HG02885 (cell line): ENCODE measurements at regions not wholly inside any gene's neighbourhood (a gene's known extent, or its start where the extent isn't known, plus 50 kb on each side); places are given as distances from the start of the nearest gene placed in this dataset.
A peak's percentile ranks its signal among the peaks of the same experiment; 100 is the strongest.

ENCODE experiments used
- ATAC-seq: cut with Tn5 transposase; IDR thresholded peaks from one replicate; pipeline ENCODE4 v1.9.1; 2021; ENCODE audit warnings: mild to moderate bottlenecking; ENCODE audit not compliant: unreplicated experiment, poor library complexity

GRCh38 chr13:24041651-24042225, 118.8 kb upstream of the SPATA13 start:
- ATAC-seq, result no peak

- ATAC-seq, result no peak
These were observed 117.6 kb upstream of the SPATA13 start for GRCh38 chr13:24042710-24043440.

- no peak for ATAC-seq
These were observed 116.8 kb upstream of the SPATA13 start for GRCh38 chr13:24043590-24044350.

GRCh38 chr13:24045597-24045996, 114.9 kb upstream of the SPATA13 start:
- no peak for ATAC-seq

- no peak for ATAC-seq
These were observed 110.2 kb upstream of the SPATA13 start for GRCh38 chr13:24050292-24050711.

GRCh38 chr13:24050796-24051715, 109.5 kb upstream of the SPATA13 start:
- no peak for ATAC-seq

GRCh38 chr13:24052547-24053518, 107.7 kb upstream of the SPATA13 start:
- no peak for ATAC-seq

- ATAC-seq, result peak; percentile 92
These were observed 106.8 kb upstream of the SPATA13 start for GRCh38 chr13:24053519-24054251.

GRCh38 chr13:24056616-24057137, 103.8 kb upstream of the SPATA13 start:
- no peak for ATAC-seq

- ATAC-seq, result no peak
These were observed 99.5 kb upstream of the SPATA13 start for GRCh38 chr13:24060993-24061392.

- no peak for ATAC-seq
These were observed 97.1 kb upstream of the SPATA13 start for GRCh38 chr13:24063281-24063877.

- no peak for ATAC-seq
These were observed 96.1 kb upstream of the SPATA13 start for GRCh38 chr13:24064371-24064770.

GRCh38 chr13:24065176-24065575, 95.3 kb upstream of the SPATA13 start:
- no peak for ATAC-seq

- ATAC-seq, result no peak
These were observed 93.9 kb upstream of the SPATA13 start for GRCh38 chr13:24066405-24067295.

GRCh38 chr13:24068472-24068871, 92.0 kb upstream of the SPATA13 start:
- ATAC-seq, result no peak

- no peak for ATAC-seq
These were observed 89.5 kb upstream of the SPATA13 start for GRCh38 chr13:24071016-24071415.
